Activated T-cell treated with anti-CD3 and anti-CD28 coated beads, Interleukin-2, amount 50 U/mL, for 24 hours (primary cell): ENCODE measurements at regions not wholly inside any gene's neighbourhood (a gene's known extent, or its start where the extent isn't known, plus 50 kb on each side); places are given as distances from the start of the nearest gene placed in this dataset.

Source experiments
- DNase-seq: peaks from one replicate; pipeline ENCODE4 v3.0.0-alpha.2; 2020
- H3K27ac Mint-ChIP-seq: 2 replicates; pipeline ENCODE4 v1.8.0; 2020; ENCODE audit warnings: mild to moderate bottlenecking, mixed read lengths
- H3K27me3 Mint-ChIP-seq: 2 replicates; pipeline ENCODE4 v1.8.0; 2020; ENCODE audit warnings: mixed read lengths
- H3K36me3 Mint-ChIP-seq: 2 replicates; pipeline ENCODE4 v1.8.0; 2020; ENCODE audit warnings: low read depth, mixed read lengths
- H3K4me1 Mint-ChIP-seq: 2 replicates; pipeline ENCODE4 v1.8.0; 2020; ENCODE audit warnings: low read depth, mixed read lengths
- H3K4me3 Mint-ChIP-seq: 2 replicates; pipeline ENCODE4 v1.8.0; 2020; ENCODE audit warnings: mild to moderate bottlenecking, moderate library complexity, mixed read lengths
- H3K9me3 Mint-ChIP-seq: 2 replicates; pipeline ENCODE4 v1.8.0; 2020; ENCODE audit warnings: mixed read lengths

DNA sequence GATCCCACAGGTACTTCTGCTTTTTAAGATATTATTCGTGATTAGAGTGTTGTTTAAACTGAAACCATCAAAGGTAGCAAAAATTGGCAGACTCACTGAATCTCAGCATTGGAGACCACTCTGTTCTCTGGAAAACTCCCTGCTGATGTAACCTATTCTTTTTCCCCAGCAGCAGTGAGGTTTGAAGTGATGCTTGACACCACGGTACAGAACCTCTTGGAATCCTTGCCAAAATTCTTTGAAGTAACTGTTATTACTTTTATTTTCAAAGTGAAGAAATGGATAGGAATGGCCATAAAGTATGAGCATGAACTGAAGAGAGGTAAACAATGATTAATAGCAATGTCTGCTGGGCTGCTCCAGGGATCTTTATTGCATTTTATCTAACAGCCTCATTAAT, 66.4 kb upstream of the KL start:
- Mint-ChIP-seq H3K27ac (no peak overlapping the region), H3K4me3 (no peak overlapping the region), H3K9me3 (no peaks in the 10 kb centered on the region), H3K36me3 (no peaks in the 10 kb centered on the region), H3K4me1 (peaks cover 3% of the 10 kb centered on the region), H3K27me3 (no peaks in the 10 kb centered on the region)
- DNase-seq, result no peak

DNA sequence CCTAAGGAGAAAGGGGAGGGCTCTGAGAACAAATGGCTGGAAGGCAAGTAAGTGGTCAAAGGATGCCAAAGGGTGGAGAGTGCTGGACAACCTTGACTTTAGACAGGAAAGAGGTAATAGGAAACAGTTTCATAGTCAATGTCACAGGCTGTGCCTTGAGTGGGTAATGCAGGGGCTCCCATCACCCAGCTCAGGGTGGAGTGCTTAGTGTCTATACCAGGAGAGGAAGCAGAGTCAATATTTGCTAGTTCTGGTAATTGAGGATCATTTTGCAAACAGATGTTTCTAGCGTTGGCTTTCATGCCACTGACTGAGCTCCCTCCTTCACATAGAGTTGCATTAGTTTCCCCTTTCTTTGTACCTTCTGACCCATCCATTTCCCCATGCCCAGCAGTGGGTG, 64.6 kb upstream of the KL start:
- Mint-ChIP-seq H3K4me3 (no peak overlapping the region), H3K4me1 (peaks cover 3% of the 10 kb centered on the region), H3K27ac (no peak overlapping the region), H3K9me3 (no peaks in the 10 kb centered on the region), H3K36me3 (no peaks in the 10 kb centered on the region), H3K27me3 (no peaks in the 10 kb centered on the region)
- DNase-seq, result no peak

DNA sequence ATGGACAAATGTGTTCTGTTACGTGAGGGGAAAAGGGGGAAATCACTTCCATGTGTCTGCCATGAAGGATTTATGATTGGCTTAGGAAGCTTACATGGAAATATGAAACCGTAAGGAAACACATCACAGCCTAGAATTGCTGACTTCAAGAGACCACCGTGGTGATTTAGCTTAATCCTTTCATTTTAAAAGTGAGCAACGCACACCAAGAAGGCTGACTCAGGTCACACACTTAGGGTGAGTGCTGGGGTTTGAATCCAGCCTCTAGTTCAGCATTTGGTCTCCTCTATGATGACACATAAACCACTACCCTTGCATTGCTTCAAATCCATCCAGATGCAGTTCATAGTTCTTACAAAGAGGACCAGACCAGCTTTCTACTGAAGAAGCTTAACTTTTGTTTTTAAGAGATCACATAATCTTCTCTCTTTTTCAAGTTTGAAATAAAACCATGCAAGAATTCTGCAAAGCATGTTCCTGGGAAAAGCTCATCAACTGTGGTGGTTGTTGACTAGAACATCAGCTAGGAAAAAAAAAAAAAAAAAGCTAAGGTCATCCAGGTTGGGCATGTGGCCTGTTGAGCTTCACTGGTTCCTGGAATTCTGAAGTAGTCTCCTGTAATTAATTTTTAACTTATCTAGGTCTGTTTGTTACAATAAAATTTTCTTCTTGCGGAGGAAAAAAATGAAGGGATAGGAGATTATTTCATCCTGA, 60.2 kb upstream of the KL start:
- no peak overlapping the region for H3K4me3 Mint-ChIP-seq
- H3K27ac Mint-ChIP-seq, result no peak overlapping the region
- H3K9me3 Mint-ChIP-seq, result no peaks in the 10 kb centered on the region
- H3K36me3 Mint-ChIP-seq, result no peaks in the 10 kb centered on the region
- no peak for DNase-seq
- peaks cover 6% of the 10 kb centered on the region for H3K27me3 Mint-ChIP-seq
- peaks cover 3% of the 10 kb centered on the region for H3K4me1 Mint-ChIP-seq

DNA sequence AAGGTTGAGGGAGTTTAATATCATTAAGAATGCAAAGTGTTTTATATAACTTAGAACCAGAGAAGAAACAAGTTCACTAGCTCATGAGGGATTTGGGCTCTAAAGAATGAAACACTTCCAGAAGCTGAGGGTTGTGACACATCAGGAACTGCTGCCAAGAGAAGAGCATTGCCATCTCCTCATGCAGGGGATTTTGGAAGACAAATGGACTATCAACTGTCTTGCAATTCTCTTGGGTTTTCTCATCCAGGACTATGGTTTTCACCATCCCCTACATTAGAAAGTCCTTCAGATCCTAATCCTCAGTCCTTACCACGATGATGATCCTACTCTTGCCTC, 59.7 kb upstream of the KL start:
- no peak overlapping the region for H3K4me3 Mint-ChIP-seq
- H3K9me3 Mint-ChIP-seq, result no peaks in the 10 kb centered on the region
- no peak for DNase-seq

DNA sequence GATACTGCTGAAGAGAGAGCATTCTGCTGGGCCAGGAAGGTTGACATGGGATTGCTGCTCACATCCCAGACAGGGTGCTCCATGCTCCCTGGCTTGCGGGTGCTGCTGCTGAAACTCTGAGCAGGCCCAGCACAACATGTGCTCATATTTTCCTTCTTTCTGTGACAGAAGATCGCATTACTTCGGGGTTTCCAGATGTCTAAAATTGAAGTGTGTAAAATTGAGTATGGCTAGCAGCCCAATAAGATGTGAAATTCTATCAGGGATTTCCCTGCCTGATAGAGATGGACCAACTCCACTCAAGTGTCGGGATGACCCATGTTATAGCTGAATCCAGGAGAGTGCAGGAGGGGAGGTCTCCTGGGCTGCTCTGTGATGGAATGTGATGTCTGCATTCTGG, 55.6 kb upstream of the KL start:
- DNase-seq, result no peak
- H3K4me3 Mint-ChIP-seq, result no peak overlapping the region
- H3K36me3 Mint-ChIP-seq, result no peaks in the 10 kb centered on the region
- H3K27me3 Mint-ChIP-seq, result peaks cover 6% of the 10 kb centered on the region
- no peak overlapping the region for H3K27ac Mint-ChIP-seq
- H3K9me3 Mint-ChIP-seq, result no peaks in the 10 kb centered on the region
- H3K4me1 Mint-ChIP-seq, result no peaks in the 10 kb centered on the region

More for the DNA sequence above, 59.7 kb upstream of the KL start:
- H3K27ac Mint-ChIP-seq, result no peak overlapping the region
- peaks cover 6% of the 10 kb centered on the region for H3K27me3 Mint-ChIP-seq
- no peaks in the 10 kb centered on the region for H3K36me3 Mint-ChIP-seq
- peaks cover 3% of the 10 kb centered on the region for H3K4me1 Mint-ChIP-seq

DNA sequence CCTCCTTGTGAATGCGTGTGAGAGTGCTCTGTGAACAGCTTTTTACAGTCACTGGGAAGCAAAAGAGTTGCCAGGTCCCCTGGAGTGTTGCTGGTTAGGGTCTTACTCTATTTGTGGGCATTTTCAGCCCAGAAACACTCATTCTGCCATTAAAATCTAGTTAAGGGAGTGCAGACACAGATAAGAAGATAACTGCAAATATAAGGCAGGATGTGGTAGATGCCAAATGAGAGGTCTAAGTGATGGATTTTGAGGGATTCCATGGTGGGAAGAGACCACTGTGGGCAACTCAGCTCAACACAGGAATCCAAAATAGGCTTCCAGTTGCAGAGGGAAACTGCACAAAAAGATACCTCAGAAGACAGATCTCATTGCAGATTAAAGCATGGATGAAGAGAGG, 54.5 kb upstream of the KL start:
- no peak overlapping the region for H3K4me3 Mint-ChIP-seq
- no peaks in the 10 kb centered on the region for H3K4me1 Mint-ChIP-seq
- H3K27ac Mint-ChIP-seq, result no peak overlapping the region
- no peaks in the 10 kb centered on the region for H3K9me3 Mint-ChIP-seq
- peaks cover 6% of the 10 kb centered on the region for H3K27me3 Mint-ChIP-seq
- no peak for DNase-seq
- H3K36me3 Mint-ChIP-seq, result no peaks in the 10 kb centered on the region

DNA sequence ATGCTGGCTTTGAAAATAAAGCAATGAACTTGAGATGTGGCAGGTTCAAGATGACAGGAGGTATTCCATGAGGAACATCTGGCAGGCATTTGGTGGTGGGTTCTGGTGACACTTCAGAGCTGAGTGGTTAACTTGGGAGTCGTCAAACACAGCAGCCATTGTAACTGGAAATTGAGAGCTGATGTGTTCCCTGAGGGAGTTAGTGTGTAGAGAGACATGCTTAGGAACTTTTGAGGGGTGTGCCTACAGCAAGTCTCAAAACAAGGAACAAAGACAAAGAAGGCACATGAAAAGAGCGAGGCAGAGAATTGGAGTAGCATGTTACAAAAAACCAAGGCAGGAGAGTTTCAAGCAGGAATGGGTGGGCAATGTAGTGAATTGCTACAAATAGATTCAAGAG, 53.9 kb upstream of the KL start:
- H3K36me3 Mint-ChIP-seq, result no peaks in the 10 kb centered on the region
- H3K4me3 Mint-ChIP-seq, result no peak overlapping the region
- no peak overlapping the region for H3K27ac Mint-ChIP-seq
- H3K27me3 Mint-ChIP-seq, result peaks cover 5% of the 10 kb centered on the region
- no peaks in the 10 kb centered on the region for H3K9me3 Mint-ChIP-seq
- no peak for DNase-seq
- no peaks in the 10 kb centered on the region for H3K4me1 Mint-ChIP-seq

DNA sequence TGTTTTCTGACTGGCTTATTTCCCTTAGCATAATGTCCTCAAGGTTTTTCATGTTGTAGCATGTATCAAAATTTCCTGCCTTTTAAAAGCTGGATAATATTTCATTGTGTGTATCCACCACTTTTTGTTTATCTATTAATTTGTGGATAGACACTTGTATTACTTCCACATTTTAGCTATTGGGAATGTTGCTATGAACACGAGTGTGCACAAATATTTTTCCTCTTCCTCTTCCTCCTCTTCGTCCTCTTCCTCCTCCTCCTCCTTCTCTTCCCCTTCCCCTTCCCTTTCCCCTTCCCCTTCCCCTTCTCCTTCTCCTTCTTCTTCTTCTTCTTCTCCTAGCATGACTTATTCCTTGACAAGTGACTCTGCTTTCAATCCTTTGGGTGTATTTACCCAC, 51.2 kb upstream of the KL start:
- Mint-ChIP-seq H3K4me3 (no peak overlapping the region), H3K27me3 (no peaks in the 10 kb centered on the region), H3K27ac (no peak overlapping the region), H3K9me3 (no peaks in the 10 kb centered on the region), H3K4me1 (peaks cover 5% of the 10 kb centered on the region), H3K36me3 (no peaks in the 10 kb centered on the region)
- DNase-seq, result no peak
